Heart left ventricle (tissue), 13 donors: ENCODE measurements at regions not wholly inside any gene's neighbourhood (a gene's known extent, or its start where the extent isn't known, plus 50 kb on each side); places are given as distances from the start of the nearest gene placed in this dataset.

ENCODE experiments used
- POLR2A ChIP-seq, 2 donors: fragments of 450-650 bp; IDR thresholded peaks; one replicate each; pipeline ENCODE4 v1.6.1; 2017; ENCODE audit warnings: antibody characterized with exemption in 2 of 2, mild to moderate bottlenecking in 2 of 2, moderate library complexity in 2 of 2
- TF ChIP-seq, protein P1 (sequence below), 12 donors: fragments of 200-600 bp; sonication (generic) in 4 of 12; IDR thresholded peaks; one replicate each; pipeline versions ENCODE4 v1.5.0 to v1.8.0; 2018 to 2022; ENCODE audit warnings: antibody characterized with exemption in 12 of 12, mild to moderate bottlenecking in 5 of 12
- donor health status: ischemic (EF 13 %, LVEDD 7.1; RV severe dilation, severe dysfunction).
- donor health status: DM: no; HTN: yes; CAD: no.
- donor health status: DM: no; HTN: no; CAD: no.
- donor health status: ischemic (EF 25% LVEDD 6.9; RV normal size, moderate dysfunction).
- donor health status: ischemic (EF 25% LVEDD 5.7; RV mildly dilated, moderate dysfunction).
- donor health status: ischemic (EF 35%, LVEDD 5.7; RV mildly dilated, moderate dysfunction).
- donor health status: nonischemic (EF 11% LVEDD 7.7; RV severe dilation, severe dysfunction).
- donor health status: DM: yes; HTN: yes; CAD: no.
- donor health status: PGD.
- donor health status: ischemic (EF 29% LVEDD 5.4; RV normal size, mild dysfunction).
- donor health status: nonischemic (EF 23%, LVEDD 6.1; RV moderate dilation, normal function).

DNA sequence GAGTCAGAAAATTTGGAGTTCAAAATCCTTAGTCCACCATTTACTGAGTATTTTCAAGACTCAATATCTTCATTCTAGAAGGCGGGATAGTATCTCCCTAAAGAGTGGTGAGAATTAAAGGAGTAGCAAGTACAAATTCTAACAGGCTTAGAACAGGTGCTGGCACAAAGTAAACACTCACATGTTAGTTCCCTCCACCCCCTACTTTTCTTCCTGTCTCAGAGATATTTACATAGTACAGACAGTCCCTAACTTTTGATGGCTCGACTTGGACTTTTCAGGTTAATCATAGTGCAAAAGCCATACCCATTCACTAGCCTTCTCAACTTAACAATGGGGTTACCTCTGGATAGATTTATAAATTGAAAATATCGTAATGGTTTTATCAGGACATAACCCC lies 476.2 kb upstream of the RASGRP1 start:
- no peak for TF ChIP-seq POLR2A (IDR thresholded peaks at IDR 0.05)
- TF ChIP-seq, protein P1, sequence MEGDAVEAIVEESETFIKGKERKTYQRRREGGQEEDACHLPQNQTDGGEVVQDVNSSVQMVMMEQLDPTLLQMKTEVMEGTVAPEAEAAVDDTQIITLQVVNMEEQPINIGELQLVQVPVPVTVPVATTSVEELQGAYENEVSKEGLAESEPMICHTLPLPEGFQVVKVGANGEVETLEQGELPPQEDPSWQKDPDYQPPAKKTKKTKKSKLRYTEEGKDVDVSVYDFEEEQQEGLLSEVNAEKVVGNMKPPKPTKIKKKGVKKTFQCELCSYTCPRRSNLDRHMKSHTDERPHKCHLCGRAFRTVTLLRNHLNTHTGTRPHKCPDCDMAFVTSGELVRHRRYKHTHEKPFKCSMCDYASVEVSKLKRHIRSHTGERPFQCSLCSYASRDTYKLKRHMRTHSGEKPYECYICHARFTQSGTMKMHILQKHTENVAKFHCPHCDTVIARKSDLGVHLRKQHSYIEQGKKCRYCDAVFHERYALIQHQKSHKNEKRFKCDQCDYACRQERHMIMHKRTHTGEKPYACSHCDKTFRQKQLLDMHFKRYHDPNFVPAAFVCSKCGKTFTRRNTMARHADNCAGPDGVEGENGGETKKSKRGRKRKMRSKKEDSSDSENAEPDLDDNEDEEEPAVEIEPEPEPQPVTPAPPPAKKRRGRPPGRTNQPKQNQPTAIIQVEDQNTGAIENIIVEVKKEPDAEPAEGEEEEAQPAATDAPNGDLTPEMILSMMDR (IDR thresholded peaks at IDR 0.05): no peak
